ENCODE measurements at regions not wholly inside any gene's neighbourhood (a gene's known extent, or its start where the extent isn't known, plus 50 kb on each side); places are given as distances from the start of the nearest gene placed in this dataset.

DNA sequence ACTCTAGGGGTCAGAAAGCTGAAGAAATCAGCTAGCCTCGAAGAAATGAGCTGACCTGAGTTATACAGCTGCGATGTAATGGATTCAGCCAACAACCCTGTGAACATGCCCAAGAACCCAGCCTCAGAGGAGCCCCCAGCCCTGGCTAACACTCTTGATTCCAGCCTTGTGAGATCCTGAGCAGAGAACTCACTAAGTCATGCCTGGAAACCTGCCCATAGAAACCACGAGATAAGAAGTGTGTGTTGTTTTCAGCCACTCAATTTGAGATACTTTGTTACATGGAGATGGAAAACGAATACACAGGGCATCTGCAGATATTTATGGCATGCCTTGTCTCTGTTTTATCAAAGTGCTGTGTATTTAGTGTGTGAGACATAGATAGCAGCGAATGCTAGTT is 265.2 kb downstream of the QKI start:
- TF ChIP-seq, protein P1, sequence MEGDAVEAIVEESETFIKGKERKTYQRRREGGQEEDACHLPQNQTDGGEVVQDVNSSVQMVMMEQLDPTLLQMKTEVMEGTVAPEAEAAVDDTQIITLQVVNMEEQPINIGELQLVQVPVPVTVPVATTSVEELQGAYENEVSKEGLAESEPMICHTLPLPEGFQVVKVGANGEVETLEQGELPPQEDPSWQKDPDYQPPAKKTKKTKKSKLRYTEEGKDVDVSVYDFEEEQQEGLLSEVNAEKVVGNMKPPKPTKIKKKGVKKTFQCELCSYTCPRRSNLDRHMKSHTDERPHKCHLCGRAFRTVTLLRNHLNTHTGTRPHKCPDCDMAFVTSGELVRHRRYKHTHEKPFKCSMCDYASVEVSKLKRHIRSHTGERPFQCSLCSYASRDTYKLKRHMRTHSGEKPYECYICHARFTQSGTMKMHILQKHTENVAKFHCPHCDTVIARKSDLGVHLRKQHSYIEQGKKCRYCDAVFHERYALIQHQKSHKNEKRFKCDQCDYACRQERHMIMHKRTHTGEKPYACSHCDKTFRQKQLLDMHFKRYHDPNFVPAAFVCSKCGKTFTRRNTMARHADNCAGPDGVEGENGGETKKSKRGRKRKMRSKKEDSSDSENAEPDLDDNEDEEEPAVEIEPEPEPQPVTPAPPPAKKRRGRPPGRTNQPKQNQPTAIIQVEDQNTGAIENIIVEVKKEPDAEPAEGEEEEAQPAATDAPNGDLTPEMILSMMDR (IDR thresholded peaks at IDR 0.05 in 4 of 5, conservative IDR thresholded peaks at IDR 0.05 in 1 of 5), result no peak
- TF ChIP-seq POLR2A (IDR thresholded peaks at IDR 0.05), result no peak

All from gastrocnemius medialis (tissue), 4 donors.